NCI-H2081 treated with DMSO at 0.1 percent for 48 hours (cell line): ENCODE measurements at regions not wholly inside any gene's neighbourhood (a gene's known extent, or its start where the extent isn't known, plus 50 kb on each side); places are given as distances from the start of the nearest gene placed in this dataset.
"Not testable (repeated sequence)": the region's sequence is repeated elsewhere in the genome, so short reads cannot be mapped to it uniquely, and the experiment has no call there.

Experiments
- DNase-seq: peaks from one replicate; lab custom pipeline; 2025; lab: John Stamatoyannopoulos, UW

DNA sequence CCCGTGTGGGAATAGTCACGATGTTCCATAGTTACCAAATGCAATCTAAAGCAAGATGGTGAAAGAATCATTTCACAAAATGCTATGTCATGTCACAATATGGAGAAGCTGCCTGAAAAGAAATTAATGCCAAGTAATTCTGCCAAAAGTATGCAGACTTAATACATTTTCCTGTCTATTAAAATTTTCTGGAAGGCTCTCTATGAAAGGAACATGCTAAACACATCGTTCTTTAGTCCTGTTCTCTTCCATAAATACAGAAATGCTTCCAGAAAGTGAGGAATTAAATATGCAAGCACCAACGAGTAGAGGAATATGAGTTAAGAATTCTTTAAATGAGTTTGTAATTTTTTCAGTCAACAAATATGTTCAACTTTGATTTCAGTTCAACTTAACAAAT is 266.8 kb upstream of the CRBN start:
- no peak for DNase-seq

DNA sequence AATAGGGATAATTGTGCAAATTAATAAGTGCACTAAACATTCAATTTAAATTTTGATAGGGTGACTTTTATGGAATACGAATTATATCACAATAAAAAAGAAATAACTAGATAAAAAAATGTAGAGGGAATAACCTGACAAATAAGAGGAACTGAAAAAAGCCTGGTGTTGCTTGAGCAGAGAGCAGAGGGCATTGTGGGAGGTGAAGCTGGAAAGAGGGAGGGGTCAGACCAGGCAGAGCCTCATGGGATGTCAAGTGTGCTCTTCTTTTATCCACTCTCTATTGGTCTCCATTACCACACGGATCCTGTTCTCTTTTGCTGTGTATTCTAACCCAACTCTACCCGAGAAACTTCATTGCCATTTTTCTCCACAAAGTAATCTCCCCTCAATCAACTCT is 264.0 kb upstream of the CRBN start:
- DNase-seq: no peak

DNA sequence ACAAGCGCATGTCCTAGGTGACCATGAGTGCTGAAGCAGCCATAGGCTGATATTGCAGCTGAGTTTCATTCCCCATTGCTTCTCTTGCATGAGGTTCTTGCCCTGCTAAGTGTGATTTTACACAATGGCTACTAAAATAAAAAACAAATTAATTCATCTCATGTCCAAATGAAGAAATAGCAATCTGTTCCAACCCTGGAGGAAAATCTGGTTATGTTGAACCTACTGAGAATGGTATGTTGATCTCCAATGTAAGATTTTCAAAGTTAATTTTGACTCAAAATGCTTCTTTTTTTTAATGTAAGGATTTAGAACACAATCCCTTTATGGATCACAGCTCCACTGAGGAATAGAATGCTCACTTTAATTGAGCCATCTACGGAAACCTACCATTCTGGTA is 254.2 kb upstream of the CRBN start:
- no peak for DNase-seq

DNA sequence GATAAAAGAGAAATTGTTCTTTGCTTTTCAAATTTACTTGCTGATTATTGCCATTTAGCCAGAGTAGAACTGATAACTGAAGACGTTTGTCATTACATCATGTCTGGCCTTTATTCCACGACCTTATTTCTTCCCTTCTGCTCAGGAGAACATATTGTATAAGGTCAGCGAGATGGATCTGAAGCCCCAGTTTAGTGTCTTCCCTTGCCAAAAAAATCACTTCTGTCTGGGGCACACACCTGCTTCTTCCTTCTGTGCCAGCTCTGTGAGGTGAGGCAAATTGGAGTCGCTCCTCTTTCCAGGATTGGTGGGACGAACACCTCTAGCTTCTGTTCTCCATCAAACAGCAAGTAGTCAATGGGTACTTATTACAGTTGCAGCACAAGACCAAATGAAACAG is 250.3 kb upstream of the CRBN start:
- no peak for DNase-seq

DNA sequence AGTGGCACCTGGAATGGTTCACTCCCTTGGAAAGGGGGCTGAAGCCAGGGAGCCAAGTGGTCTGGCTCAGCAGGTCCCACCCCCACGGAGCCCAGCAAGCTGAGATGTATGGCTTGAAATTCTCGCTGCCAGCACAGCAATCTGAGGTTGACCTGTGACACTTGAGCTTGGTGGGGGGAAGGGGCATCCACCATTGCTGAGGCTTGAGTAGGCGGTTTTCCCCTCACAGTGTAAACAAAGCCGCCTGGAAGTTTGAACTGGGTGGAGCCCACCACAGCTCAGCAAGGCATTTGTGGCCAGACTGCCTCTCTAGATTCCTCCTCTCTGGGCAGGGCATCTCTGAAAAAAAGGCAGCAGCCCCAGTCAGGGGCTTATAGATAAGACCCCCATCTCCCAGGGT is 228.2 kb upstream of the CRBN start:
- not testable (repeated sequence) for DNase-seq

DNA sequence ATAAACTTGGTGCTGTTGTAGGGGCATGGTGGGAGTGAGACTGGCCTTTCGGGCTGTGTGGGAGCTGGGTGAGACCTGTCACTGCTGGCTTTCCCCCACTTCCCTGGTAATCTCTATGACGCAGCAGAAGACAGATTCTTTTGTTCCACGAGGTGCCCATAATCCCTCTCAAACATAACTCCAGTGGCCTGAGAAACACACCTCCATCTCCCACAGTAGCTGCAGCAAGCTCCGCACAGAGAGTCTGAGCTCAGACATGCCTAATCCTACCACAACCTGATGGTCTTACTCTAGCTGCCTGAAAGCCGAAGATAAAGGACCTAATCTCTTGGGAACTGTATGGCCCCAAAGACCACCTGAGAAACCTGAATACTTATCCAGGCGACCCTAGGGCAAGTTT is 225.6 kb upstream of the CRBN start:
- DNase-seq: no peak

DNA sequence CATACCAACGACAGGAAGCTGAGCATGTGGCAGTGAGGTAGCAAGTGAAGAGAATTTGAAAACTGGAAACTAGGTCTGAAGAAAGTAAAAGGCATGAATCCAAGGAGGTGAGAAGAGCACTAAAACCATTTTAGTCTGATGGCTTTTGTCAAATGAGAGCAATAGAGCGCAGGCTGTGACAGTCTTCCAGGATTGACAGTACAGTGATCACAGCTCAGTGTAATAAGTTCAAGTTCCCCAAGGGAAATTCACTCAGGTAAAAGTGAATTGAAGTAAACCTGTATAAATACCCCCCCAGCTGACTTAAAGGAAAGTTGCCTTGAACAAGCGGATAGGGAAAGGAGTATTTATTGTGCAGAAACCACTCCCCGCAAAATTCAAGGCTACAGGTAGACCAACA is 224.2 kb upstream of the CRBN start:
- DNase-seq: no peak

DNA sequence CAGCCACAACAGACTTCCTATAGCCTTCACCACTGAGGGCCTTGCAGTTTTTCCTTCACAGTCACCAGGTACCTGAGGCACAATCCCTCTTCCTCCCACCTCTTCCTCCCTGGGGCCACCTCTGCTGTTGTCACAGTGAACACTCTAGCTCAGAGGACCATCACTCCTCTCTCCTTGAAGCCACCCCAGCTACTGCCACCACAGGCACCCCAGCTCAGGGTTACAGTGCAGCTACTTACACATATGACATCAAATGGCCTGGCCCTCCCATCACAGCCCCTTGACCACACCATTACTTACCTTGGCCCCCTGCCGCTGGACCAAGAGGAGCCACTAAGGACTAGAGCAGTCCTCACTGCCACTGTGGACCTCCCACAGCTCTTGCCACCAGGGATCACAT is 213.5 kb upstream of the CRBN start:
- DNase-seq: no peak

DNA sequence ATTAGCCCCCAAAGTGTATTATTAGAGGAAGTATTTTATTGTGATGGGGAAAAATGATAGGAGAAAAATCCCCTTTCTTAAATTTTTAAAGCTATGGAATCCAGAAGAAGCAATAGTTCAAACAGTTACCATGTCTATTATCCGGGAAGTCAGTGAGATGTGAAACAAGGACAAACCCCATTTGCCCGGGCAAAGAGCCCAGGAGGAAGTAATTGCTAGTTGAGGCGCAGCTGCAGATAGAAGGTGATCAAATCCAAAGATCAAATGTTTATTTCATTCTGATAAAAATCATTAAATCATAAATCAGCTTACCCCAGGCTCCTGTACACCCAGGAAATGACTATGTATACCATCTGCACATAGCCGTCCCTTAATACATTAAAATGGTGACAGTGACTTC is 204.0 kb upstream of the CRBN start:
- DNase-seq: no peak

DNA sequence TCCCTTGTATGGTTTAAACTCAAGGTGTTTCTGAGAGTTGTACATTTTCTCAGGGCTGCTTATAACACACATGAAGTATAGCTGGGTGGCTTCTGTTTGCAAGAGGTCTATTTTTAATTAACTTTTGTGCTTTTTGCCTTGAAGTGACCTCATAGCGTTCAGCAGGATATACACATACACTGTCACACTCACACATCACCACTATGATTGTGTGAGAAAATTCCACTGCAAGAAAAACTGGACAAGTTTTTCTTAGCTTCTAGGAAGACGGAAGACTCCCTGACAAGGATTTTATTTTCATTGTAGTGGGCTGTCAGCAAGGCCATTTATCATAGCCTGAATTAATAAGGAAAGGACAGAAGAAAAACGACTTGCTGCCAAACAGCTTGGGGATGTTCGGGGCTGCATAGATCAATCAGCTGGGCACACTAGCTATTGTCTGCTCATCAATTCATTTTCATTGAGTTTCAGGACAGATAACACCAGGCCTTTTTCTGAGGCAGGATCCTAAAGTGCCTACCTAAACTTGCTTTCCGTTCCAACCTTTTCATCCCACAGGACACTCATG is 192.8 kb upstream of the CRBN start:
- DNase-seq: no peak

DNA sequence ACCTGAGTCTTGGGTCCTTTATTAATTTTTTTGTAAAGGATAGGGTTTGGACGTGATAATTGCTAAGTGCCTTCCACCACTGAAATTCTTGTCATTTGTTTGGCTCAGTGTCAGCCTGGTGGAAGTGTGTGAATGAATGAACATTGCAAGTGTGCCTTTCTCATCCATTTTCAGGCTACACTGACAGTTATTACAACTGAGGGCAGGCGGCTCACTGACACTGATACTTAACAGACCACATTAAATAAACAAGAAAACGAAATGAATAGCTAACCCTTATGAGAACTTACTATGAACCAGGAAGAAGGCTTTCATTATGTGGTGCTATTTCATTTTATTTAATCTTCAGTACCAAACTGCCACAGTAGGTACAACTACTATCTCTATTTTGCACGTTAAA is 188.8 kb upstream of the CRBN start:
- no peak for DNase-seq

DNA sequence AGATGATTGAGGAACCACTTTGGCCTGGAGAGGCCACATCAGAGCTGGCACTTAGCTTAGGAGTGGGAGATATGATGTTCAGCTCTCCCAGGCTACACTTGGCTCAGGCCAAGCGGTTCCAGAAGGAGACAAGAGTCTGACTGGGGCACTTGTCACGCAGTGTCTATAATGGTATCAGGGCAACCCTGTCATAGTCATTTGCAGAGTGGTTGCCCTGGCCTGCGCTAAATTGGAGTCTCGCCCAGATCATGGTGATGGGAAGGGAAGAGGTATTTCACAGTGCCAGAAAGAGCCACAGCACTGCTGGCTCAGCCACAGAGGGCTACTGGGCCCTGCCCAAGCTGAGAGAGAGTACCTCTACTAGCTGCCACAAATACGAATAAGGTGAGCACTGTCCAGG is 186.9 kb upstream of the CRBN start:
- no peak for DNase-seq

DNA sequence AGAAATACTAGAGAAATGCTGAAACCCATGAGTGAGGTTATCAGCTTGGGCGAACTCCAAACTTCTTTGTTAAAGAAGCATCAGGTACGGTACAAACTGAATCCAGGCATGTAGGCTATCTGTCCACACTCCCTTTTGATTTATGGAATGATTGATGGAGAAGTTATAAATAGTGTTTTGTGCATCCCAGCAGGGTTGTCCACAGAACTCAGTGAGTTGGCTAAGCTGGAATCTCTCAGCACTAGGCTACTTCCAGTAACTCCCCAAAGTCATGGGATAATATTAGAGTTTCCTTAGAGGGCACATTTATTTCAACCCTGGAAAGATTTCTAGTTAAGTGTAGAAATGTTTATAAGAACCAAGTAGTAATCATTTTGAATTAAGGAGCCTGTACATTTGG is 186.2 kb upstream of the CRBN start:
- no peak for DNase-seq

DNA sequence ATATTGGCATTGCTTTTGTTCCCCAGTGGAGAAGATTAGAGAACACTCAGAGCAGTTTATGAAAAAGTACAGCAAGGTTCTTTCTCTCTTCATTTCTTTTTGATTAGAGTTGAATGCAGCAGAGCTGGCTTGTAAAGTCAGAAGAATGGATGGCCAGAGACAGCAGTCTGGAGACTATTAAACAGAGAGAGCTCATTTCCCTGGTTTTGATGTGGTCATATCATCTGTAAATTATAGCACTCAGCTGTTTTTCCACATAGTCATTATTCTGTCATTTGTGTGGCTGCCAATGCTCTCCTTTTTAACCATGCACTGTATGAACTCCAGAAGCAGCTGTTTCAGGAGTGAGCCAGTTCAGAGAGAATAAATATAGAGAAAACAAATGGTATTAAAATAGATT is 177.4 kb upstream of the CRBN start:
- no peak for DNase-seq

DNA sequence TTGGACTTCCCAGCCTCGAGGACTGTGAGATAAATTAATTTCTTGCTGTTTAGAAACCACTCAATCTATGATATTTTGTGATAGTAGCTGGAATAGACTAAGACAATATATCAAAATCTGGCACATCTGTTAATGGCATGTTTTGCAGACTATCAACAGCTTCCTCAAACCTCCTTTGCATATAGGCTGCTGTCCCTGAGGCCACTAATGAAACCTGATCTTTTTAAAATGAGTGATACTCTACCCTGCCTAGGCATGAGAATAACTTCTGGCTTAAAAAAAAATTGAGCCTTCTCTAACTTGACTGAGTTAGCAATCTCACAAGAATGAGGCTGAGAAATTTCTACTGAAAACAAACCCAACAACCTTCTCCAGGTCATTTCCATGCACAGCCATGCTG is 176.0 kb upstream of the CRBN start:
- DNase-seq: no peak

DNA sequence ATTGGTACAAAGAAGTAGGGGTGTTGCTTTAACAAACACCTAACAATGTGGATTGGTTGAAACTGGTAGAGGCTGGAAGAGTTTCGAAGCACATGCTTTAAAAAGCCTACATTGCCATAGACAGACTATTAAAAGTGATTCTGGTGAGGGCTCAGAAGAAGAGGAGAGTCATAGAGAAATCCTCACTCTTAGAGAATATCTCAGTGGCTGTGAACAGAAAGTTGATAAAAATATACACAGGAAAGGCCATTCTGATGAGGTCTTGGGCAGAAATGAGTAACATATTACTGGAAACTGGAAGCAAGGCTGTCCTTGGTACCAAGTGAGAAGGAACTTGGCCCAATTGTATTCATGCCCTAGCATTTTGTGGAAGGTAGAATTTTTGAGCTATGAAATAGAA is 173.7 kb upstream of the CRBN start:
- DNase-seq: no peak

DNA sequence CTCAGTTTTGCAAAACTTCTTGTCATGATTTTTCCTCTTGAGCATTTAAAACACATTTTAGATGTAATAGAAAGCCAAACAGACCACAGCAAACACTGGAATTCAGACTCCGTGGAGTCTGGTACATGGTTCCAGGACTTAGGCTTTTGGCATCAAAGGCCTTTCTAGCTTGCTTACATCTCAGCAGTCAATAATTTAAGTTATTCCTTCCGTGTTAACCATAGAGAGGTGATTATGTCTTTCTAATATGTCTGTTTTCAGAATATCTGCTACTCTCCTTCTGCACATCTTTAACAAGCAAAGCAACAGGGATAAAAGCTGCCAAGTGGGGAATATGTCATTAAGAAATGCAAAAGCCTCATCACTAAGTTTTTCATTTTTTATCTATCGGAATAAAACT is 171.7 kb upstream of the CRBN start:
- DNase-seq: no peak

DNA sequence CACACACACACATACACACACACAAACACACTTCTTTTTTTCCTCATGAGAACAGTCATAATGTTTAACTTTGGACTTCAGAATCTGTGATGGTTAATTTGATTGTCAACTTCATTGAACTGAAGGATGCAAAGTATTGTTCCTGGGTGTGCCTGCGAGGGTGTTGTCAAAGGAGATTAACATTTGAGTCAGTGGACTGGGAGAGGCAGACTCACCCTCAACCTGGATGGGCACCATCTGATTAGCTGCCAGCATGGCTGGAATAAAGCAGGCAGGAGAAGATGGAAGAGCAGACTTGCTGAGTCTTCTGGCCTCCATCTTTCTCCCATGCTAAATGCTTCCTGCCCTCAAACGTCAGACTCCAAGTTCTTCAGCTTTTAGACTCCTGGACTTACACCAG is 167.6 kb upstream of the CRBN start:
- DNase-seq: not testable (repeated sequence)

DNA sequence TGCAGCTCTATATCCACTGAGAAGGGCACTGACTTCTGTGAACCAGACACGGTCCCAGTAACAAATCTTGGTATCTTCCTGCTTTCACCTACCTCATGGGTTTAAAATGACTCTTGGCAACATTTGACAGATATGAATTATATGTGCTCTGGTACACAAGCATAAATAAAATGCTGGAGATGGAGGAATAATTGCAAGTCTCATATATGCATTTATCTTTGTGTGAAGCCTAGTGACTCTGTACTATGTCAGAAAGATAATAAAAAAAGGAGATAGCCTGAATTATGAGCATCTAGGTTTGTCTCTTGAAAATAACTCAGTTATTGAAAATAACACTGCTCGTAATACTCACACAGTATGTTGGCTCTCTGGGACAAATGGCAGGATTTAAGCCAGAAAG is 167.1 kb upstream of the CRBN start:
- DNase-seq: no peak

DNA sequence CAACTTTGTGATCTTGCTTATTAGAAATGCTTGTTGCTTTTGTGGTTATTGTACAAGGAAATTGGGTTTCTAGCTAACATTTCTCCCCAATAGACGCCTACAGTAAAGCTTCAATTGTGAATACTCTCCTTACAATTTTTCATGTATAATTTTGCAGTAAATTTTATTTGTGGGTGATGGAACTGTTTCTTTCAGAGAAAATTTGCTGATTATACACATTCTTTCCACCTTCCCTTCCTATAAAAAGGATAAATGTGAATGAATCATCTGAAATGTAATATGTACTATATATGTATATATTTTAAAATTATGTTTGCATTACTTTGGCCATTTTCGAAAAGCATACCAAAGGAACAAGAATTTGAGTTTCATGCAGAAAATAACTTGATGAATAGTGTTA is 162.7 kb upstream of the CRBN start:
- DNase-seq: no peak

DNA sequence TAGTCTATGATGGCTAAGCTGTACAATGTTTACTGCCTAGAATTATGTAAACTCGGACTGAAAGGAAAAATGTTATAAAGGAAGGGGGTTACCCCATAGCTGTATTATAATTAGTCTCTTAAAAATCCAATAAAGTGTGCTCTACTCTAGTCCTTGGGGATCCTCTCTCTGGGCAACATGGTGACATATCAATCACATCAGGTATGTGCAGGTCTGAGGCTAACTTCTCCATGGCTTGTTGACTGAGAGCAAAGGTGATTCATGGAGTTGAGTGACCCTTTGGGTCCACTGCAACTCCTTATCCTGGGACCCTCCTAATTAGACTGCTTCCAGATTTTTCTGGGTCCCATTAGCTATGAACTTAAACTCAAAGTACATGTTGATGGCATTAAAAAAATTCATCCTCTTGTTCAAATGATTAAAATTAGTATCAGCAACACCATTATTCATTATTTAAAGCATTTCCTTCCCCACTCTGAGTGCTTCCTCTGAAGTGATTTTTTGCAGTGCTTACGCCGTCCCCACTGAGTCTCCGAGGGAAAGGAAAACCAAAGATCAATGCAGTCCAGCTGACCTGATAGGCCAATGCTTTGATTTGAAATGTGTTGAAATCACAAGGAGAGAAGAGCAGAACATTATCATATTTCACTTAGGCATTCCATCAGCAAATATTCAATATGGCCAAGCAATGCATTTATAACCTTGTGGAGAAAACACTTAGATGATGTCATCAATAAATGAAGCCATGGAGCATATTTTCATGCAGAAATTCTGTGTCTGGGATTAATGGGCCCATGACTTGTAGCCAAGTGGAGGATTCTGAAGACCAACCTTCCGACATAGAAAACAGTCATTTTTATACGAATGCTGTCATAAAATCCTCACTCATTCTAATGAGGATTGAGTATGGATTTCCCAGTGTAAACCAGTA is 161.7 kb upstream of the CRBN start:
- no peak for DNase-seq

DNA sequence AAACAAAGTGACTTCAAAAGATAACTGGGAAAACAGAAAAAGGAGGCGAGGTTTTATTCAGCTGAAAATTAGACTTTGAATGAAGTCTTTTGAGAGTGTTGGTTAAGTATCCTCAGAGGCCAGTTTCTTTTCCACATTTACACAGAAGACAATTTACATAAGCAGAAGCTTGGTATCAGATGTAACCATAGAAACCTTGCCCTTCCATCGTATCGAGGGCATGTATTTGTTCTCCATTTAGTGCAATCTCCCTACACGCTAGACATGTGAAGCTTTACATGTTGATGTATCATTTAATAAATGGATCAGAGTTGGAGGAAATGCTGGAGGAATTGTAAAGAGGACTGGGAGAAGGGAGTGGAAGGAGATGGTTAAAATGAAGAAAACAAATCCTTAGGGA is 161.0 kb upstream of the CRBN start:
- DNase-seq: no peak

DNA sequence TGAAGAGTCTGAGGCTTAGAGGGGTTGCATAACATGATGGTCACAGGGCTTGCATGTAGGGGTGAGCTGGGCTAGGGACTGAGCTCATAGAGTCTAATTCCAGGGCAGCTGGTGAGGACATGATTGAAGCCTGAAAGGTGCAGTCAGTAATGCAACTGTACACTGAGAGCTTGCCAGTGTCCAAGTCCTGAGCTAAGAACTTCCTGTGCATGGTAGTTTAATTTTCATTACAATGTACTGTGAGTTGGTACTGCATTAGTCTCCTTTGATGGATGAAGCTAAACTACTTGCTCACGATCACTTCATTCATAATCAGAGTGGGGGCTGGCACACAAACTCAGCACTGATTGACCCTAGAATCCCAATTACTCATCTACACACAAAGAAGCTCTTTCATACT is 156.4 kb upstream of the CRBN start:
- DNase-seq: no peak

DNA sequence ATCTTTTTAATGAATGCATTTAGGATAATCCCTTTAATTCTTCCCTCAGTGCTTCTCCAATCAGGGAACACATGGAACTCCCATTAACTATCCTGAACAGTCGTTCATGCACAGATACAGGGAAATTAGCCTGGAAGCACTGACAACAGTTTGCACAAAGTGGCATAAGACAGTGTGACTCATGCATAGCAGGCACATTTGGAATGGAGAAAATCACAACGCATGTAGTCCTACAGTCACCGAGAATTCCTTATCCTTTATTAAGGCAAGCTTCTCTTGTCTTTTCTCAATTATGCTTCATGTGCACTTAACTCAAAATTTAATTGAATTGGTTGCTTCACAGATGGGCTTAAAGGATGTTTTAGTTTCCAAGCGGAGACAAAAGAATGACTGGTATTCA is 155.0 kb upstream of the CRBN start:
- DNase-seq: no peak
